Activated naive CD8-positive, alpha-beta T cell treated with anti-CD3 and anti-CD28 coated beads, Interleukin-2, amount 50 U/mL, for 16 hours (primary cell): ENCODE measurements at regions not wholly inside any gene's neighbourhood (a gene's known extent, or its start where the extent isn't known, plus 50 kb on each side); places are given as distances from the start of the nearest gene placed in this dataset.

Experiments
- DNase-seq: peaks from one replicate; pipeline ENCODE4 v3.0.0-alpha.2; 2020; ENCODE audit warnings: low read depth, low spot score

DNA sequence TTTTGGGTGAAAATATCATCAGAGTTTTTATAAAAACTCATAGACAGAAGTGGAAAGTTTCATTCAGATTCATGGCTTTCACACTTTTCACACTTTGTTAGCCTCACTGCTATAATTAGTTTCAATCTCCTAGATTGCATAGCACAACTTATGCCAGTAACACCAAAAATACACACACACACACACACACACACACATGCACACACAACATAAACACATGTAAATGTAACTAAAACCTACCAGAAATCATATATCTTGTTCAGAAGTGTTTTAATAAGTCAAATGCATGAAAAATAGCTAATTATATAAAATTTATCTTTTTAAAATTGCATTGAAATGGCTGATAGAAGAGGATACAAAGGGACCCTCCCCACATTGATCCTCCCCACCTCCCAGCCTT, 347.8 kb upstream of the SLC35B3 start:
- DNase-seq: no peak

GRCh38 chr6:8780653-8781052, 345.3 kb upstream of the SLC35B3 start:
- DNase-seq: no peak

- no peak for DNase-seq
Measured at GRCh38 chr6:8764733-8765132, 329.4 kb upstream of the SLC35B3 start.

- no peak for DNase-seq
Measured at GRCh38 chr6:8760951-8761350, 325.6 kb upstream of the SLC35B3 start.

DNA sequence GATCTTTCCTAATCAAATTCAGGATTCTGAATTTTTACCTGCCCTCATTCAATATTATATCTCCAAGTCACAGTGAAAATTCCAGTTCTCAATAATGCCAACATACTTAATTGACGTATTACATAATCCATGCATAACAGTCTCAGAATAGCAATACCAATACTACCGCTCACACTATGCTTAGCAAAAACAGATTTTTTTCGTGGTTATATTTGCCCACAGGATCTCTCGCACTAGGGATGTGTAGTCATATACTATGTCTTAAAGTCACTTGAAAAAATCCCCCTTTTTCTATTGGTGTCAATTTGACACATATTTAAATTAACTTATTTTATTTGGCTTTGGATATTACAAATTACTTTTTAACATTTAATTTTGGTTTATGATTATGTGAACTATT, 323.1 kb upstream of the SLC35B3 start:
- DNase-seq: no peak

GRCh38 chr6:8750627-8751026, 315.3 kb upstream of the SLC35B3 start:
- no peak for DNase-seq

- no peak for DNase-seq
Measured at GRCh38 chr6:8749465-8749864, 314.1 kb upstream of the SLC35B3 start.

GRCh38 chr6:8743170-8743745, 307.9 kb upstream of the SLC35B3 start:
- no peak for DNase-seq

GRCh38 chr6:8739454-8739853, 304.1 kb upstream of the SLC35B3 start:
- DNase-seq: no peak

- DNase-seq: no peak
Measured at GRCh38 chr6:8738951-8739350, 303.6 kb upstream of the SLC35B3 start.

GRCh38 chr6:8736156-8736895, 301.0 kb upstream of the SLC35B3 start:
- DNase-seq: no peak

- DNase-seq: no peak
Measured at GRCh38 chr6:8733879-8734278, 298.5 kb upstream of the SLC35B3 start.

DNA sequence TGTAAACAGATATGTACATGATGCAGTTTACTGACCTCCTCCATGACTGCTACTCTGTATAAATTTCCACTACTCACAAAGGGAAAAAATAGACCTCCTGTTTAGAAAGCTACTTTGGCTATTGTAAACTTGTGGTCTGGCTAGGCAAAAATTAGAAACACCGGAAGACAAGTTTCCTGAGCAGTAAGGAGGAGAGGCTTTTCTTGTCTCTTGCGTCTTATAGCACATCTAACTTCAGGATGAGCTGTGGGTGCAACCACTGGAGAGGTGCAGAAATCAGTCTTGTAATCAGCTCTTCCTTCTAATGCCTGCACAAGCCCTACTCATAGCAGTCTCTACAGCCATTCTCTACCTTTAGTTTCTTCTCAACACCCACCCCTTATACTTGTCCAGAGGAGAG, 296.5 kb upstream of the SLC35B3 start:
- no peak for DNase-seq

- no peak for DNase-seq
Measured at GRCh38 chr6:8710668-8711431, 275.5 kb upstream of the SLC35B3 start.

DNA sequence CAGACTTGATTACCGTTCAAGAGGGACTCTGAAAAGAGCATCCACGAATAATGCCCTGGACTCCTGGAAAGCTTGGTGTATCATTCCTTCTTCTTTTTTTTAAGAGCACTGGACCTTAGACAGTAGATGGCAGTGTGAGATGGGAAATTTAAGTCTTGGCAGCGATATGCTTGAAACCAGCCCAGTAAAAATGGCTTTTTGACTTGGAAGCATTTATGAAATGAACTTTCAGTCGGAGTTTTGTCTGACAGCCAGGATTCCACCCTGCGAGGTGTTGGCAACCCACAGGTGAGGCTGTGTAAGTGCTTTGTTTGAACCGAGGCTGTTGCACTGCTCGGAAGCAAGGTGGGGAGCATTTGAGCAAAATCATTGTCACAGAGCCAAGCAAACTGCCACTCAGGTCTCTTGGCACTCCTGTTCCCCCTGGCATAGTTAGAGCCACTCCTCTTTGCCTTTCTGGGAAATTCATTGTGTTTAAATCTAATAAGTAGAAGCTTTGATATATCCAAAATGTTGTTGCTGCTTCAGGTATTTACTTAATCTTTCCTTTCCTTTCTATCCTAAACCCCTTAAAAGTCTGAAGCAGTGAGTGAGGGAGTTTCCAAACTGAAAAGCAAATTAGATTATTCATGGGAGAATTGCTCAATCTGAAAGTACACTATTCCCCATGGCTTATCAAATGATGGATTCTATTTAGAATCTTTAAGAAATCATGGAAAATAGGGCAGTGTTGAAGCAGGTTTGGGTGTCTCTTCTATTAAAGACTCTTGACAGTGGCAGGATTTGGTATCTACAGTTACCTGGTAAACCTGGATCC, 272.8 kb upstream of the SLC35B3 start:
- no peak for DNase-seq

GRCh38 chr6:8707369-8707768, 272.0 kb upstream of the SLC35B3 start:
- no peak for DNase-seq

- no peak for DNase-seq
Measured at GRCh38 chr6:8705435-8706020, 270.2 kb upstream of the SLC35B3 start.

DNA sequence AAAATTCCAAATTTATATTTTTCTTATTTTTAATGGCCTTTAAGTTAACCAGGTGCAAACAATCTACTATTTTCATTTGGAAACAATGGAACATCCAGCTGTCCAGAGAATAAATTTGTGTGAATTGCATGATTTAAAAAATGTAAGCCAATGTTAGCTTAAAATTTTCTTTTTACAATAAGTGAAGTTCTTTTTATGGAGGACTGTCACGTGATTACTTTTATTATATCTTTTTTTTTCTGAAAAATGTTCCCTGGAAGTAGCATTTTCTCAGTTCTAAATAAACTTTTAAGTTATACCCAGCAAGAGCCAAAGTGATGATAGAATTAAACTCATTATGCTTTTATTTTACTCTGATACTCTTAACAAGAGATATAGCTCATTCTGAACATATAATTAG, 267.7 kb upstream of the SLC35B3 start:
- no peak for DNase-seq

- DNase-seq: no peak
Measured at GRCh38 chr6:8688821-8689220, 253.5 kb upstream of the SLC35B3 start.

- DNase-seq: no peak
Measured at GRCh38 chr6:8686077-8686476, 250.7 kb upstream of the SLC35B3 start.

DNA sequence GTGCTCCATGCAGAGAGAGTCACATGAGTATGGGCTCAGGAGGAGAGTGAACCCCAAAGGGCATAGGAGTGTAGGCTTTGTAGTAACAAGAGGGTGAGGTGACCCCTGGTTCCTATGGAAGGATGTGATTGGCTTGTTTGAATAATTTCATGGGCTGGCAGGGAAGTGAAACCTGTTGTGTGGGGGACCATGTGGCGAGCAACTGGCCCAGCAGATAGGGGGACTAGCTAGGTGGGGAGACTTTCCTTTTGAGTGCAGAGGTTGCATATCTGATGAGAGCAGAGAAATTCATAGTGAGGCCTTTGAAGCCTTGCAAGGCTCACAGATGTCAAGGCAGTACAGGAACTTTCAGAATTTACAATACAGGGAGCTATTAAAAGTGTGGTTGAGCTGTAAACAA, 247.9 kb upstream of the SLC35B3 start:
- no peak for DNase-seq

- DNase-seq: no peak
Measured at GRCh38 chr6:8679823-8680222, 244.5 kb upstream of the SLC35B3 start.
